Daoy (cell line): ENCODE measurements at regions not wholly inside any gene's neighbourhood (a gene's known extent, or its start where the extent isn't known, plus 50 kb on each side); places are given as distances from the start of the nearest gene placed in this dataset.
A peak's percentile ranks its signal among the peaks of the same experiment; 100 is the strongest.
"Not testable (repeated sequence)": the region's sequence is repeated elsewhere in the genome, so short reads cannot be mapped to it uniquely, and the experiment has no call there.

Source experiments
- DNase-seq: peaks from one replicate; pipeline ENCODE4 v3.0.0-alpha.2; 2015; ENCODE audit warnings: low read depth

DNA sequence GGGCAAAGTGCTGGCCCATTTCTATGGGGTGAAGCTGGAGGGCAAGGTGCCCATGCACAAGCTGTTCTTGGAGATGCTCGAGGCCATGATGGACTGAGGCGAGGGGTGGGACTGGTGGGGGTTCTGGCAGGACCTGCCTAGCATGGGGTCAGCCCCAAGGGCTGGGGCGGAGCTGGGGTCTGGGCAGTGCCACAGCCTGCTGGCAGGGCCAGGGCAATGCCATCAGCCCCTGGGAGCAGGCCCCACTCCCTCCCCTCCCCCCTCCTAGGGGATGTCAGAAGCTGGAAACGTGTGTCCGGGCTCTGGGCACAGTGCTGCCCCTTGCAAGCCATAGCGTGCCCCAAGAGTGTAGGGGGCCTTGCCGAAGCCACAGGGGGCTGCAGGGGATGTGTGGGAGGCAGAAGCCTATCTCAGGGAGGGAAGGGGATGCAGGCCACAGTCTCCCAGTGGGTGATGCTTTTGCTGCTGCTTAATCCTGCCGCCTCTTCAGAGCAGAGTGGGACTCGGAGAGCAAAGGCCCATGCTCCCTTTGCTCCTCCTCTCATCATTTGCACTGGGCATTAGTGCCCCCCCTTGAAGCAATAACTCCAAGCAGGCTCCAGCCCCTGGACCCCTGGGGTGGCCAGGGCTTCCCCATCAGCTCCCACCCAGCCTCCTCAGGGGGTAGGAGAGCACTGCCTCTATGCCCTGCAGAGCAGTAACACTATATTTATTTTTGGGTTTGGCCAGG lies 85.2 kb downstream of the MRPL57 start:
- not testable (repeated sequence) for DNase-seq

DNA sequence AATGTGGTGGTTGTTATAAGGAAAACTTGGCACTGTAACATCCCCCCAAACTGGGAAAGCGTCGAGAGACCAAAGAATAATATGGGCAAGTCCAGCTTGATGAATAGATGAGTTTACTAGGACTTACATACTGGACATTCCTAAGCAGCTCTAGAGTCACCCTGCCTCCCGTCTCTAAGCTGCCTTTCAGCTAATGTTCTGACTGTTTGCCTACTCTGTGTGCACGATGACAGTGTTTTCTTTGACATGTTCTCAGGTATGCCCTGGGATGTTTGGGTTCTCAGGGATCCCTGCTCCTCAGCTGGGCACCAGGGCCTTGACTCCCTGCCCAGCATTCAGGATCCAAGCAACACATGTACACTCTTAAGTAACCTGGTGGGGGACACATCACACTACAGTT lies 87.5 kb downstream of the MRPL57 start:
- not testable (repeated sequence) for DNase-seq

DNA sequence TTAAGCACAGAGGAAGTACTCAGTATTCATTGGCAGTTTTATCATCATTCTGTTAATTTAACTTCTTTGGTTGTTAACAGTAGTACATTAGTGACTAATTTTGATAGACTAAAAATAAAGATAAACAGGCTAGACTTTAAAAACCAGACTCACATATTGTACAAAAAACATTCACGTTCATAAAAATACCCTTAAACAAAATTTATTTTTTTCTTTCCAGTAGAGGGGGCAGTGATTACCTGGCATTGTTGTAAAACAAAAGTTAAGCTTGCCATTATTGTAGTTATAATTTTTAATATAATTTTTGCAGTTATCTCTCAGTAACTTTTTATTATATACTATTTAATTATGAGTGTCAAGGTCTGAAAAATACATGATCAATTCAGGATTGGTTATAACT lies 92.0 kb downstream of the MRPL57 start:
- DNase-seq, result not testable (repeated sequence)

DNA sequence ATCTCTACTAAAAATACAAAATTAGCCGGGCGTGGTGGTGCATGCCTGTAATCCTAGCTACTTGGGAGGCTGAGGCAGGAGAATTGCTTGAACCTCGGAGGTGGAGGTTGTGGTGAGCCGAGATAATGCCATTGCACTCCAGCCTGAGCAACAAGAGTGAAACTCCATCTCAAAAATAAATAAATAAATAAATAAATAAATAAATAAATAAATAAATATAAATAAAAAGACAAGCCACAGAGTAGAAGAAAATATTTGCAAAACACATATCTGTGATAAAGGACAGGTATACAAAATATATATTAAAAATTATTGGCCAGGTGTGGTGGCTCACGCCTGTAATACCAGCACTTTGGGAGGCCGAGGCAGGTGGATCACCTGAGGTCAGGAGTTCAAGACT lies 96.0 kb downstream of the MRPL57 start:
- not testable (repeated sequence) for DNase-seq

DNA sequence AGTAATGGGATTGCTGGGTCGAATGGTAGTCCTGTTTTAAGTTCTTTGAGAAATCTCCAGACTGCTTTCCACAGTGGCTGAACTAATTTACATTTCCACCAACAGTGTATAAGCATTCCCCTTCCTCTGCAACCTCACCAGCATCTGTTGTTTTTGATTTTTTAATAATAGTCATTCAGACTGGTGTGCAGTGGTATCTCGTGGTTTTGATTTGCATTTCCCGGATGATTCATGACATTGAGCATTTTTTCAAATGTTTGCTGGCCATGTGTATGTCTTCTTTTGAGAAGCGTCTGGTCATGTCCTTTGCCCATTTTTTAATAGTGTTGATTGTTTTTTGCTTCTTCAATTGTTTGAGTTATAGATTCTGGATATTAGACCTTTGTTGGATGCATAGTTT lies 98.0 kb downstream of the MRPL57 start:
- not testable (repeated sequence) for DNase-seq

DNA sequence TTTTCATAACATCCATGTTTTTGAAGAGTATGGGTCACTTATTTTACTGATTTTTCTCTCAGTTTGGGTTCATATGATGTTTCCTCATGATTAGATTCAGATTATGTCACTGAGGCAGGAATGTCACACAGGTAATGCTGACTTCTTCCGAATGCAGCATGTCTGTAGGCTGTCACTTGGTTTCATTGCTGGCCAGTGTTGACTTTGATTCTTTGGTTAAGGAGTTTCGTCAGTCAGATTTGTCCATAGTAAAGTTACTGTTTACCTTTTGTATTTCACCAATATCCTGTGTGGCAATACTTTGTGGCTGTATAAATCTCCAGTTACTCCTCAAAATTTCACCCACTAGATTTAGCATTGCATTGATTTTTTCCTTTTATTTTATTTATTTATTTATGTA lies 105.6 kb downstream of the MRPL57 start:
- no peak for DNase-seq

DNA sequence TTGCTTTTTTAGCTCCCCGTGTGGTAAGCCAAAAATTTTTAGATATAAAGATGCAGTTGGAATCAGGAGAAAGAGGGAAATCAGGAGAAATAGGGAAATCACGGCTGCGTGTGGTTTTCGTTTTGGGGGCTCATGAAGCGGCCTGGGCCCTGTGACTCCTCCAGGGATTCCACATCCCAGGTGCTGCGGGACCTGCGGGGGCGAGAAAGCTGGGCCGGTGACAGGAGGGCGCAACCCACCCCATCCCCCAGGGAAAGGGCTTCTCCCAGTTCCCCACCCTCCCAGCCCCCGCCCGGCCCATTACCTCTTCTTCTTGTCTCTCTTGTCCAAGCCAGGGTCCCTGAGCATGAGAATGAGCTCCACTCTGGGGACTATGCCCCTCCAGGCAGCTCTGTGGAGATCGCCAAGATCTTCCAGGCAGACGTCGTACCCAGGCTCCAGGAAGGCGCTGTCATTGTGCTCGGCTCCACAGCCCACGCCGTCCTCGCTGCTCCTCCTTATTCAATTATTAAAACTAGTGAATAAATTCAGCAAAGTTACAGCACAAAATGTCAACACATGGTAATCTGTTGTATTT lies 111.0 kb downstream of the MRPL57 start:
- no peak for DNase-seq

DNA sequence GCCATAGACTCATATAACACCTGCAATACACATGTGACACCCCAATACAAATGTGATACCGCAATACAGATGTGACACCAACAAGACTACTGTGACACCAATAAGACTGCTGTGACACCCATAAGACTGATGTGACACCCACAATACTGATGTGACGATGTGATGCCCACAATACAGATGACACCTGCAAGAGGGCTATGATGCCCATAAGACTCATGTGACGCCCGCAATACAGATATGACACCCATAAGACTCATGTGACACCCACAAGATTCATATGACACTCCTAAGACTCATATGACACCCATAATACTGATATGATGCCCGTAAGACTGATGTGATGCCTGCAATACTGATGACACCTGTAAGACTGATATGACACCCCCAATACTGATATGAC lies 113.0 kb downstream of the MRPL57 start:
- no peak for DNase-seq

DNA sequence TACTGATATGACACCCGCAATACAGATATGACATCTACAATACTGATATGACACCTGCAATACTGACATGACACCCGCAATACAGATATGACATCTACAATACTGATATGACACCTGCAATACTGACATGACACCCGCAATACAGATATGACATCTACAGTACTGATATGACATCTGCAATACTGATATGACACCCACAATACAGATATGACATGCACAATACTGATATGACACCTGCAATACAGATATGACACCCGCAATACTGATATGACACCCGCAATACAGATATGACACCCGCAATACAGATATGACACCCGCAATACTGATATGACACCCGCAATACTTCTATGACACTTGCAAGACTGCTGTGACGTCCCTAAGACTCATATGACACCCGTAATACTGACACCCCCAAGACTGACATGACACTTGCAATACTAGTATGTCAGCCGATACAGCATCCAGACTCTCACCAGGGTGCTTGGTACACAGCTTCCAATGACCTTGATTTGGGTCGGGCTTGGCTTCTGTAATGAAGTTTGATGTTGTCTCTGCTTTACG lies 114.1 kb downstream of the MRPL57 start:
- DNase-seq, result not testable (repeated sequence)

DNA sequence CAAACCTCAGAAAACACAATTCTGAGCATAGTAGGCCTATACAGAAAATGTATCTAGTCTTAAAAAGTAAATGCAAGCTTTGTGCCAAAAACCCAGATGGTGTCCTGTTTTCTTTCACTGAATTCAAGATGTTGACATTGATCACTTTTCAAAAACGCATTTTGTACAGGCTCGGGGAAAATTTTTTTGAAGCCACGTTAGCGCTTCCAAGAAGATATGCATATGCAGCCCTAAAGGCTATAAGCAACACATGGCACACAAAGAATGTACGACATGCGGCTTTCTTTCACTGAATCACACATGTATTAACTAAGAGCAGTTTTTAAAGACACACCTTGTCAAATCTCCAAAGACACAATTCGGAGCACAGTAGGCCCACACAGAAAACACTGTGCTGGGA lies 115.4 kb downstream of the MRPL57 start:
- no peak for DNase-seq

DNA sequence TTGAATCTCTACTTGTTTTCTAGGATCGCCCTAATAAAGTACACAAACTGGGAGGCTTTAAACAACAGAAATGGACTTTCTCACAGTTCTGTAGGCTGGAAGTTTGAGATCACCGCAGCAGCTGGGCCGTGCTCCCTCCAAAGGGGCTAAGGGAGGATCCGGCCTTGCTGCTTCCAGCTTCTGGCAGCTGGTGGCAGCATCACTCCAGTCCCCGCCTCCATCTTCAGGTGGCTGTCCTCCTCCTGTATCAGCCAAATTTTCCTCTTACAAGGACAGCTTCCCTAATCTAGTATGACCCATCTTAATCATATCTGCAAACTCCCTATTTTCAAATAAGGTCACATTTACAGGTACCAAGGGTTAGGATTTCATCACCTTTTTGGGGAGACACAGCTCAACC lies 120.5 kb downstream of the MRPL57 start:
- peak; percentile 37 for DNase-seq

DNA sequence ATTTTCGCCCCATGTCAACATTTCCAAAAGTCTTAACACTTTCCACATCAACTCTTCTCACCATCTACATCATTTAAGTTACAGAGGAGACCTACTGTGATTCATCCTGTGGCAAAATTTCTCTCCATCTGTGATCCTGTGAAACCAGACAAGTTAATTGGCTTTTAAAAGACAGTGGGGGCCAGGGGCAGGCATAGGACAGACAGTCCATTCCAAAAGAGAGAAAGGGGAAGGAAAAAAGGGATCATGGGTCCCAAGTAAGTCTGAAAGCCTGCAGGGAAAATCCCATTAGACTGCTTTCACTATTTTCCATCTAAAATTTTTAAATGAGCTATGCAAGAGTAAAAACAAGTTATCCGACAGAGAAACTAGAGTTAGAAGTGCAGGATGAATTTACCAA lies 121.0 kb downstream of the MRPL57 start:
- no peak for DNase-seq

DNA sequence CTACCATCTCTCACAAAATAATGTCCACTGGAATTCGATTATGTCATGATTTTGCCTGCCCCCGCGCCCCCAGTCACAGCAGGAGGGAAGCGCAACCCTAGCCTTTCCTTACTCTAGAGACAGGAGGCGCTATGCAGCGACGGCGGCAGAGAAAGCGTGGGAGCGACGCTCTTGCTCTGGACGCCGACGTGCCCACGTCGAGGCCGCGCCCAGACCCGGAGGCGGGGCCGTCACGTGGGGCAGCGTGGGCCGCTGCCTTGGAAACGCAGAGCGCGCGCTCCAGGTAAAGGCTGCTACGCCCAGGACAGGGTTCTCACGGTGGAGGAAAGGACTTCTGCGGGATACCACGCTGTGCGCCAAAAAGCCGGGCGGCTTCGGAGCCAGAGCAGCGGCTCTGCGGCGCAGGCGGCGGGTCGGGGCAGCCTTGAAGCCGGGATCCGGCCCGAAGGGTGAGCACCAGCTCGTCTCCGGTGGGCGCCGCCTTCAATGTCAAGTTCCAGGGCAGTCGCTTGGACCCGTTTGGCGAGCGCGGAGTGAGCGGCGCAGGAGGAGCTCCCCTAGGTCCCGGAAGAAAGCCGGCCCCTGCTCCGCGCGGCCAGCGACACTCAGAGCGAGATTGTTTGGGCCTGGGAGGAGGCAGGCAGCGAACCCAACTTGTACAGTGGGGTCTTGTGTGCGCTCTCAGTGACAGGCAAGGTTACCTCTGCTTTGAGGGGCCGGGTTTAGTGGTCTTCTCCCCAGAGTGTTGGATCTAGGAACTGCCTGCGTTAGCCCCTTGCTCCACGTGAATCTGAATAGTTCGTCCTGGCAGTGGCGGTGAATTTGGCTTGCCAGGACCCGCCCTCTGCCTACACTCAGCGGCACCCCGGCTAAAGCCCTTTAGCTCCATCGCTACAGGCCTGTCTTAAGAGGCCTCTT lies 121.7 kb downstream of the MRPL57 start:
- DNase-seq, result peak; percentile 91

DNA sequence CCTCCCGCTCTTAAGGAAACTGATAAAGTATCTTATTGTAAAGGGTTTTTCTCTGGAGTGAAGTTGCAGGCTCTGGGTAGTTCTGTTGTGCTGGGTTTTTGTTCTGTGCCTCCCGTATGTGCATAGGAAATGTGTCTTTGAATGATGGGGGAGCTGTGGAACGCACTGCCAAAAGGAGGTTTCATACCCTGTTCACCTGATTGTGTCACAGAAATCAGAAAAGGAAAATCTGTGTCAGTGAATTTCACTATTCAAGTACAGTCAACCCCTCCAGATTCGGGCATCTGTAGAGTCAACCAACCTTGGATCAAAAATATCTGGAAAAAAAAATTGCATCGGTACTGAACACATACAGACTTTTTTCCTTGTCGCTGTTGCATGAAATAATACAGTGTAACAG lies 127.8 kb downstream of the MRPL57 start:
- DNase-seq, result no peak

DNA sequence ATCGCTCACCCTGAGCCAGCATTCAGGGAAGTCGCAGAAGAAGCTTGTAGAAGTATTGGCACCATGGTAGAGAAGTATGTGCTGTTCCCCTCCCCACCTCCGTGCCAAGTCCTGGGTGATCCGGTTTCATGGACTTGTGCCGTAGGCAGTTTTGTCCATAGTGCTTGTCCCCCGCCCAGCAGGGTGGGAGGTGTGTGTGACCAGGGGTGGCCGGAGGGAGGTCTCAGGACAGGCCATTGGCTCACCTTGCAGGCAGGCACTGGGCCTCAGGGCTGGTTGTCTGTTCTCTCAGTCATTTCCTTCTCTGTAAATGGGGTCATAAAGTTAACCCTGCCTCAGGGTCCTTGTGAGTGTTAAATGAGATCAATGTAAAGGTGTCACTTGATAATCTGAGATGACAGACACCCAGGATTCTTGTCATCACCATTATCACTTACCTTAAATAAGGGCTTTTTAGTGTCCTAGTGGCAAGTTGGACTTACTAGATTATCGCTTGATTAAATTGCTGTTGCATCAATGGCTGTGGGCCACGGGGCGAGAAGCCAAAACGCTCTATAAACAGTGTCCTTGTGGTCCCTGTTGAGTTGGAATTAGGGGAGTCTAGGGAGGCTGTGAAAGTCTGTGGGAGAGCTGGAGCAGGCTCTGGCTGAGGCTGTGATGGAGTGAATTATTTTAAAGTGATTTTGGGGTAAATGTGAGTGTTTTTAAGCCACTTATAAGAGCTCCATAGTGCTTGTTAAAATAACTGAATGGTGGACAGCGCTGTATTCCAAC lies 130.0 kb downstream of the MRPL57 start:
- not testable (repeated sequence) for DNase-seq

DNA sequence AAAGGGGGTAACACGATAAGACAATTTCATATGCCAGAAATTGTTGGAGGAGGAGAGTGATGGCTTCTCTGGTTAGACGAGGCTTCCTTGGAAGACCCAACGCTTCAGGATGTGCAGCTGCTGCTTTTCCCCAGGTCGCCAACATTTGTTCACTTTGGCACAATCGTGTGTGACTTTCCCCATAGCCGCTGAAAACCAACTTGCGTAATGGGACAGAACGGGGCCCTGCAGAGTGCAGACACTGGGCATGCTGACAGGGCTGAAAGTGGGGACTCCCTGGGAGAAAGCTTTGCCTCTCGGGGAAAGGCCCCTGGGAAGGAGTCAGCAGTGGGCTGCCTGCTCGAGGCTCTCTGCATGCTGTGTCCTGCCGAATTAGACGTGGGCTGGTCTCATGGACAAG lies 130.7 kb downstream of the MRPL57 start:
- DNase-seq, result not testable (repeated sequence)

DNA sequence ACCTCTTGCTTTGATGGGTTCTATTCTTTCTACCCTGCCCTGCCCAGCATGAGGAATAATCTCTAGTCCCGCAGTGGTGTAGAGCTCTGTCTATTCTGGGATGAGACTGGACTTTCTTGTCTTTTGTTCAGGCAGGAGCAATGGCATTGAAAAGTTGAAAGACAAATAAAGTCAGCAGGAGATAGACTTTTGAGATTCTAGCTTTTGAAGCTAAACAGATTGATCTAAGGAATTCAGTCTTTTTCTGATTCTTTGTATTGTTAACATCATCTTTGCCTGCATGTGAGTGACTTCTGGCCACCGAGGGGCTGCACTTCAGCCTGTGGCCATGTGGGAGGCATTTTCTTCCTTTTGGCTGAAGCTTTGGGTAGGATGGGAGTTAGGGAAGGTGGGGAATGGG lies 132.4 kb downstream of the MRPL57 start:
- no peak for DNase-seq

DNA sequence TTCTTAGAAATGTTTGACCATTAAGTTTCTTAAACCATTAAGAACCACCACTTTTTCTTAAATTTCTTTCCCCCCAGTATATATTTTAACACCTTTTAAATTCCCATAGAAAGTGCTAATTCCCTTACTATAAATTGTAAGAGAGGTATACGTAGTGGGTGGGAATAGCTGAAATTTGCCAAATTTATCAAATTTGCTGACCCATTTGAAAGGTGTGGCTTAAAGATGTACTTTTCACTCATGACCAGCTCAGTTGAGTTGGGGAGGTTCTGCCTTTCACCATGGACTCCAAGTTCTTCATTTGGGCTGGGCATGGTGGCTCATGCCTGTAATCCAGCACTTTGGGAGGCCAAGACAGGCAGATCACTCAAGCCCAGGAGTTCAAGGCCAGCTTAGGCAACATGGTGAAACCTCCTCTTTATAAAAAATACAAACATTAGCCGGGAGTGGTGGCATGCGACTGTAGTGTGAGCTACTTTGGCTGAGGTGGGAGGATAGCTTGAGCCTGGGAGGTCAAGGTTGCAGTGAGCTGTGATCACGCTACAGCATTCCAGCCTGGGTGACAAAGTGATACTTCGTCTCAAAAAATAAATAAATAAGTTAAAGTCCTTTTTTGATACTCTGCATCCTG lies 133.2 kb downstream of the MRPL57 start:
- DNase-seq, result peak; percentile 3

DNA sequence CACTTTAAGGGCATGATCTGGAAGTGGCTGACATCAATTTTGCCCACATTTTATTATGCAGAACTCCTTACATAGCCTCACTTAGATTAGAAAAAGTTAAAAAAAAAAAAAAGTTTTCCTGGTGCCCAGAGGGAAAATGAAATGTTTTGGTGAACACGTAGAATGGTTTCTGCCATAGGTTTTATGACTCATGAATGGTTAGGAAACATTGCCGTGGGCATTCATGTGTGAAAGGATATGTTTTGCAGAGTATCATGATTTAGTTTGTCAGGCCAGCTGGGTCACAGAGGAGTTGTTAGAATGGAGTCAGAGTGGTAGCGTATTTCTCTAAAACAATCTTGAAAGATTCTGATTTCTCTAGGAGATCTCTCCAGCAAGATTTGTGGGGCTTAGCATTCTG lies 133.8 kb downstream of the MRPL57 start:
- DNase-seq, result peak; percentile 44

DNA sequence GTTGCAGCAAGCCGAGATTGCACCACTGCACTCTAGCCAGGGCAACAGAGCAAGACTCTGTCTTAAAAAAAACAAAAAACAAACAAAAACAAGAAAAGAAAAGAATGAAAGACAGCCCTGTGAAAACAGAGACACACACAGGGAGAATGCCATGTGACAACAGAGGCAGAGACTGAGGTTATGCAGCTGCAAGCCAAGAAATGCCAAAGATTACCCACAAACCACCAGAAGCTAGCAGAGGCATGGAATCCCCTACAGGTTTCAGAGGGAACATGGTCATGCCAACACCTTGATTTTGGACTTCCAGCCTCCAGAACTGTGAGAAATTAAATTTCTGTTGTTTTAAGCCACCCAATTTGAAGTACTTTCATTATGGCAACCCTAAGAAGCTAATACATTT lies 138.5 kb downstream of the MRPL57 start:
- not testable (repeated sequence) for DNase-seq

DNA sequence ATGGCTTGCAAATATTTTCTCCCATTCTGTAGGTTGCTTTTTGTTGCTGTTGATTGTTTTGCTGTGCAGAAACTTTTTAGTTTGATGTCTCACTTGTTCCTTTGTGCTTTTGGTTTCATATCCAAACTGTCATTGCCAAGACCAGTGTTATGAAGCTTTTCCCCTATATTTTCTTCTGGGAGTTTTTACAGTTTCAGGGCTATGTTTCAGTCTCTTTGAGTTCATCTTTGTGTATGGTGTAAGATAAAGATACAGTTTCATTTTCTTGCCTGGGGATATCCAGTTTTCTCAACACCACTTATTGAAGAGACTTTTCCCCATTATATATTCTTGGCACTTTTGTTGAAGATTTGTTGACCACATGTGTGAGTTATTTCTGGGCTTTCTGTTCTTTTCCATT lies 139.9 kb downstream of the MRPL57 start:
- no peak for DNase-seq
